Neural cell (in vitro differentiated cells): ENCODE measurements at regions not wholly inside any gene's neighbourhood (a gene's known extent, or its start where the extent isn't known, plus 50 kb on each side); places are given as distances from the start of the nearest gene placed in this dataset.

Experiments used
- CTCF ChIP-seq: fragments of 450-650 bp; IDR thresholded peaks from 2 replicates; pipeline ENCODE4 v1.5.1; 2014; ENCODE audit warnings: antibody characterized with exemption, mild to moderate bottlenecking, moderate library complexity; ENCODE audit not compliant: poor library complexity, severe bottlenecking
- EP300 ChIP-seq: fragments of 450-650 bp; conservative IDR thresholded peaks from 2 replicates; pipeline ENCODE4 v1.6.1; 2014; ENCODE audit warnings: antibody characterized with exemption, mild to moderate bottlenecking, moderate library complexity; ENCODE audit not compliant: poor library complexity, severe bottlenecking
- EZH2 ChIP-seq: fragments of 200-600, 300-800 bp; shearing (Covaris generic), sonication (generic); IDR thresholded peaks from 2 replicates; pipeline ENCODE4 v1.6.1; 2014; ENCODE audit warnings: antibody characterized with exemption, low read length, borderline replicate concordance, mild to moderate bottlenecking; ENCODE audit not compliant: insufficient read depth, poor library complexity, severe bottlenecking
- MXI1 ChIP-seq: fragments of 450-650 bp; conservative IDR thresholded peaks from 2 replicates; pipeline ENCODE4 v1.6.1; 2014; ENCODE audit warnings: antibody characterized with exemption, mild to moderate bottlenecking; ENCODE audit not compliant: poor library complexity, severe bottlenecking
- POLR2AphosphoS5 ChIP-seq: IDR thresholded peaks from 2 replicates; pipeline ENCODE4 v1.6.1; 2012
- RAD21 ChIP-seq: fragments of 450-650 bp; conservative IDR thresholded peaks from 2 replicates; pipeline ENCODE4 v1.6.1; 2014; ENCODE audit warnings: antibody characterized with exemption, mild to moderate bottlenecking, moderate library complexity
- REST ChIP-seq: IDR thresholded peaks from 2 replicates; pipeline ENCODE4 v1.6.1; 2012; ENCODE audit warnings: borderline replicate concordance
- SMC3 ChIP-seq: fragments of 450-650 bp; conservative IDR thresholded peaks from 2 replicates; pipeline ENCODE4 v1.6.1; 2014; ENCODE audit warnings: antibody characterized with exemption, mild to moderate bottlenecking, moderate library complexity; ENCODE audit not compliant: poor library complexity
- TAF1 ChIP-seq: IDR thresholded peaks from 2 replicates; pipeline ENCODE4 v1.6.1; 2012; ENCODE audit warnings: low read depth

- TF ChIP-seq CTCF (no peak), REST (no peak), EZH2 (no peak), RAD21 (no peak), EP300 (no peak), POLR2AphosphoS5 (no peak), TAF1 (no peak), SMC3 (no peak), MXI1 (no peak)
Observed at GRCh38 chr2:225207043-225207442, 164.8 kb upstream of the DOCK10 start.
